Mesendoderm (in vitro differentiated cells): ENCODE measurements at regions not wholly inside any gene's neighbourhood (a gene's known extent, or its start where the extent isn't known, plus 50 kb on each side); places are given as distances from the start of the nearest gene placed in this dataset.

Experiments
- DNase-seq: peaks from one replicate; pipeline ENCODE4 v3.0.0; 2013
- H2AK5ac ChIP-seq: 2 replicates; pipeline ENCODE4 v1.6.1; 2013; ENCODE audit warnings: low read length, inconsistent platforms
- H2BK120ac ChIP-seq: 2 replicates; pipeline ENCODE4 v1.6.1; 2013; ENCODE audit warnings: low read depth, mild to moderate bottlenecking, low read length, moderate library complexity, mixed read lengths
- H2BK15ac ChIP-seq: replicated peaks from 2 replicates; pipeline ENCODE4 v1.6.1; 2013; ENCODE audit warnings: low read depth, mild to moderate bottlenecking, moderate library complexity
- H2BK5ac ChIP-seq: 2 replicates; pipeline ENCODE4 v1.6.1; 2013; ENCODE audit warnings: low read length, inconsistent platforms
- H3K18ac ChIP-seq: 2 replicates; pipeline ENCODE4 v1.6.1; 2013; ENCODE audit warnings: mild to moderate bottlenecking, low read length, mixed read lengths
- H3K23ac ChIP-seq: one replicate; pipeline ENCODE4 v1.6.1; 2013; ENCODE audit warnings: low read length
- H3K27ac ChIP-seq: 2 replicates; pipeline ENCODE4 v1.5.1; 2013; ENCODE audit warnings: low read depth, mild to moderate bottlenecking, inconsistent platforms, low read length, moderate library complexity
- H3K27me3 ChIP-seq: 2 replicates; pipeline ENCODE4 v1.6.1; 2013; ENCODE audit warnings: low read length, control low read depth, mild to moderate bottlenecking, inconsistent platforms; ENCODE audit not compliant: insufficient read depth, poor library complexity
- H3K36me3 ChIP-seq: 2 replicates; pipeline ENCODE4 v1.6.1; 2013; ENCODE audit warnings: low read length, inconsistent platforms; ENCODE audit not compliant: control insufficient read depth, insufficient read depth
- H3K4ac ChIP-seq: one replicate; pipeline ENCODE4 v1.6.1; 2013; ENCODE audit warnings: low read depth, mild to moderate bottlenecking, low read length, moderate library complexity
- H3K4me1 ChIP-seq: 2 replicates; pipeline ENCODE4 v1.6.1; 2013; ENCODE audit warnings: low read depth, low read length, inconsistent platforms; ENCODE audit not compliant: control insufficient read depth
- H3K4me2 ChIP-seq: 2 replicates; pipeline ENCODE4 v1.6.1; 2013; ENCODE audit warnings: low read length
- H3K4me3 ChIP-seq: 2 replicates; pipeline ENCODE4 v1.5.1; 2013; ENCODE audit warnings: mild to moderate bottlenecking, low read length
- H3K56ac ChIP-seq: one replicate; pipeline ENCODE4 v1.6.1; 2013; ENCODE audit warnings: low read length
- H3K79me1 ChIP-seq: 2 replicates; pipeline ENCODE4 v1.6.1; 2013; ENCODE audit warnings: low read length, inconsistent platforms
- H3K79me2 ChIP-seq: 2 replicates; pipeline ENCODE4 v1.6.1; 2013; ENCODE audit warnings: mild to moderate bottlenecking, low read length; ENCODE audit not compliant: control insufficient read depth, insufficient read depth
- H3K9ac ChIP-seq: 2 replicates; pipeline ENCODE4 v1.6.1; 2013; ENCODE audit warnings: low read length, inconsistent platforms
- H4K5ac ChIP-seq: one replicate; pipeline ENCODE4 v1.6.1; 2013; ENCODE audit warnings: low read length
- H4K8ac ChIP-seq: one replicate; pipeline ENCODE4 v1.6.1; 2013; ENCODE audit warnings: low read depth, mild to moderate bottlenecking, control low read depth, low read length, moderate library complexity
- WGBS: extraction: QIAGEN DNeasy Blood & Tissue Kit; methylation state at CpG from one replicate; pipeline ENCODE4 v1.1.7; 2013; ENCODE audit warnings: low lambda C conversion rate, missing lambda C conversion rate; ENCODE audit not compliant: insufficient coverage; ENCODE audit errors: extremely low coverage; 5-methylcytosine and 5-hydroxymethylcytosine counted together

- H3K27ac ChIP-seq, result no peak overlapping the region
- WGBS, result no CpG with 5 or more reads among the region's 4 CpGs
- H3K4ac ChIP-seq, result no peak overlapping the region
These were observed 296.6 kb upstream of the RASA1 start for GRCh38 chr5:86971034-86971571.

GRCh38 chr5:86974955-86975354, 292.7 kb upstream of the RASA1 start:
- Histone ChIP-seq H2BK5ac (no peak overlapping the region), H3K4ac (no peak overlapping the region), H4K5ac (no peak overlapping the region), H3K27ac (no peak overlapping the region), H2BK15ac (no peak overlapping the region), H3K56ac (no peak overlapping the region), H3K9ac (no peak overlapping the region), H3K27me3 (no peaks in the 10 kb centered on the region), H4K8ac (no peak overlapping the region), H3K23ac (no peak overlapping the region), H3K79me1 (no peaks in the 10 kb centered on the region), H3K4me2 (no peak overlapping the region), H3K79me2 (no peaks in the 10 kb centered on the region), H3K4me1 (no peaks in the 10 kb centered on the region), H2BK120ac (no peak overlapping the region), H3K4me3 (no peak overlapping the region), H3K18ac (no peak overlapping the region), H3K36me3 (no peaks in the 10 kb centered on the region), H2AK5ac (no peak overlapping the region)
- no peak for DNase-seq
- no CpG with 5 or more reads among the region's 1 CpG for WGBS

More at GRCh38 chr5:86971034-86971571, 296.6 kb upstream of the RASA1 start:
- no peak overlapping the region for H3K56ac ChIP-seq
- H4K8ac ChIP-seq, result no peak overlapping the region
- H3K4me1 ChIP-seq, result no peaks in the 10 kb centered on the region
- H2BK120ac ChIP-seq, result no peak overlapping the region
- no peak overlapping the region for H2AK5ac ChIP-seq
- no peak overlapping the region for H3K23ac ChIP-seq
- no peak overlapping the region for H2BK15ac ChIP-seq
- H4K5ac ChIP-seq, result no peak overlapping the region
- H3K27me3 ChIP-seq, result no peaks in the 10 kb centered on the region
- DNase-seq, result peak; percentile 37
- H3K18ac ChIP-seq, result no peak overlapping the region
- H3K9ac ChIP-seq, result no peak overlapping the region
- H2BK5ac ChIP-seq, result no peak overlapping the region
- no peaks in the 10 kb centered on the region for H3K79me1 ChIP-seq
- H3K4me2 ChIP-seq, result no peak overlapping the region
- no peak overlapping the region for H3K4me3 ChIP-seq
- no peaks in the 10 kb centered on the region for H3K79me2 ChIP-seq
- H3K36me3 ChIP-seq, result no peaks in the 10 kb centered on the region

GRCh38 chr5:86977190-86977589, 290.5 kb upstream of the RASA1 start:
- Histone ChIP-seq H3K56ac (no peak overlapping the region), H2BK5ac (no peak overlapping the region), H3K4me3 (no peak overlapping the region), H3K27ac (no peak overlapping the region), H3K9ac (no peak overlapping the region), H2AK5ac (no peak overlapping the region), H3K4me1 (no peaks in the 10 kb centered on the region), H3K79me1 (no peaks in the 10 kb centered on the region), H3K27me3 (no peaks in the 10 kb centered on the region), H4K8ac (no peak overlapping the region), H3K4ac (no peak overlapping the region), H4K5ac (no peak overlapping the region), H3K79me2 (no peaks in the 10 kb centered on the region), H3K18ac (no peak overlapping the region), H3K23ac (no peak overlapping the region), H2BK15ac (no peak overlapping the region), H2BK120ac (no peak overlapping the region), H3K4me2 (no peak overlapping the region), H3K36me3 (no peaks in the 10 kb centered on the region)
- WGBS, result no CpG with 5 or more reads among the region's 3 CpGs
- DNase-seq, result no peak

- Histone ChIP-seq H2AK5ac (no peak overlapping the region), H3K79me1 (no peaks in the 10 kb centered on the region), H3K9ac (no peak overlapping the region), H3K4me3 (no peak overlapping the region), H3K4me1 (no peaks in the 10 kb centered on the region), H4K8ac (no peak overlapping the region), H3K23ac (no peak overlapping the region), H3K27me3 (no peaks in the 10 kb centered on the region), H3K36me3 (no peaks in the 10 kb centered on the region), H2BK15ac (no peak overlapping the region), H4K5ac (no peak overlapping the region), H3K79me2 (no peaks in the 10 kb centered on the region), H3K27ac (no peak overlapping the region), H3K56ac (no peak overlapping the region), H3K4me2 (no peak overlapping the region), H3K4ac (no peak overlapping the region), H2BK120ac (no peak overlapping the region), H3K18ac (no peak overlapping the region), H2BK5ac (no peak overlapping the region)
- no peak for DNase-seq
- WGBS, result no CpG with 5 or more reads among the region's 5 CpGs
These were observed 289.9 kb upstream of the RASA1 start for GRCh38 chr5:86977808-86978207.

DNA sequence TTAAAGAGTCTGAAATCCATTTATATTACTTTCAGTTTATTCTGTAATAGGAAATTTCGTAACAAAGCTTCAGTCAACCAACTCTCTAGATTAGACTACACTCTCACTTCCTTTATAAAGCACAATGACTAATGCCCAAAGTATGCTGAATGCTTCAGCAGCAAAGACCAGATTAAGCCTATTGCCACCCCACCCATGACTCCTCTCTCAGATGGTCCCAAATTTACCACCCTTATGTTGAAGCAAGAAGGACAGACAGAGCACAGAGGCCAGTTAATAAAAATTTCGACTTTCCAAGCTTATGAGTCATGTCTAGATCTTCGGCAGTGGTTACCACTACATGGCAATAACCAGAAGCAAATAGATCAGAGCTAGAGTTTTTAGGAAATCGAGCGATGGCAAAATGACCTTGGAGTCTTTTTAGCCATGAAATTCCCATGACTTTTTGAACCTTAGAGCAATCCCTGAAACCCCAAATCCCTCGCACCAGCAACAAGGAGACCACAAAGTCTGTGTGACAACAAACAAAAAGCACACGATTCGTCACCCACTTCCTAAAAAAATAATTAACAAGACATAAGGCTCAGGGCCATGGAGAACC, 287.8 kb upstream of the RASA1 start:
- H3K56ac ChIP-seq, result no peak overlapping the region
- H3K4me1 ChIP-seq, result no peaks in the 10 kb centered on the region
- no peak overlapping the region for H3K4me2 ChIP-seq
- H3K23ac ChIP-seq, result no peak overlapping the region
- no CpG with 5 or more reads among the region's 8 CpGs for WGBS
- DNase-seq, result peak; percentile 69
- H4K5ac ChIP-seq, result no peak overlapping the region
- H3K9ac ChIP-seq, result no peak overlapping the region
- no peak overlapping the region for H2BK120ac ChIP-seq
- H3K27ac ChIP-seq, result no peak overlapping the region
- H3K36me3 ChIP-seq, result no peaks in the 10 kb centered on the region
- H2AK5ac ChIP-seq, result no peak overlapping the region
- no peak overlapping the region for H3K18ac ChIP-seq
- H3K79me2 ChIP-seq, result no peaks in the 10 kb centered on the region
- no peak overlapping the region for H3K4ac ChIP-seq
- no peaks in the 10 kb centered on the region for H3K79me1 ChIP-seq
- no peak overlapping the region for H2BK5ac ChIP-seq
- no peak overlapping the region for H4K8ac ChIP-seq
- H3K27me3 ChIP-seq, result no peaks in the 10 kb centered on the region
- H3K4me3 ChIP-seq, result no peak overlapping the region
- no peak overlapping the region for H2BK15ac ChIP-seq

- H3K18ac ChIP-seq, result no peak overlapping the region
These were observed 285.8 kb upstream of the RASA1 start for GRCh38 chr5:86981898-86982297.

More at GRCh38 chr5:86981898-86982297, 285.8 kb upstream of the RASA1 start:
- H4K5ac ChIP-seq, result no peak overlapping the region
- no peaks in the 10 kb centered on the region for H3K79me2 ChIP-seq
- no peak overlapping the region for H3K4me3 ChIP-seq
- H3K79me1 ChIP-seq, result no peaks in the 10 kb centered on the region
- H3K56ac ChIP-seq, result no peak overlapping the region
- H3K4ac ChIP-seq, result no peak overlapping the region
- H3K9ac ChIP-seq, result no peak overlapping the region
- no peak for DNase-seq
- H2BK120ac ChIP-seq, result no peak overlapping the region
- no peak overlapping the region for H3K23ac ChIP-seq
- no peak overlapping the region for H2BK5ac ChIP-seq
- no peak overlapping the region for H2AK5ac ChIP-seq
- no peaks in the 10 kb centered on the region for H3K27me3 ChIP-seq
- peak overlapping the region; percentile 36 for H2BK15ac ChIP-seq
- no peak overlapping the region for H4K8ac ChIP-seq
- H3K4me2 ChIP-seq, result no peak overlapping the region
- H3K36me3 ChIP-seq, result no peaks in the 10 kb centered on the region
- H3K4me1 ChIP-seq, result no peaks in the 10 kb centered on the region
- no peak overlapping the region for H3K27ac ChIP-seq
